ENCODE measurements at regions not wholly inside any gene's neighbourhood (a gene's known extent, or its start where the extent isn't known, plus 50 kb on each side); places are given as distances from the start of the nearest gene placed in this dataset.
"Not testable (repeated sequence)": the region's sequence is repeated elsewhere in the genome, so short reads cannot be mapped to it uniquely, and the experiment has no call there.

- no peak overlapping the region for H3K9ac ChIP-seq (ENCODE audit: low read length)
Measured at GRCh38 chr10:65042496-65042895, 1521.3 kb downstream of the REEP3 start.

GRCh38 chr10:65046831-65047230, 1525.6 kb downstream of the REEP3 start:
- Histone ChIP-seq H2AFZ (ENCODE audit: low read depth, low read length) (no peak overlapping the region), H3K9me3 (ENCODE audit: insufficient read depth, low read length) (no peaks in the 10 kb centered on the region), H3K27me3 (ENCODE audit: low read depth, low read length) (no peaks in the 10 kb centered on the region), H3K79me2 (ENCODE audit: low read length) (no peaks in the 10 kb centered on the region), H3K9ac (ENCODE audit: low read length) (no peak overlapping the region), H3K36me3 (replicated peaks; ENCODE audit: low read depth, low read length) (no peaks in the 10 kb centered on the region), H3K4me1 (ENCODE audit: low read length) (no peaks in the 10 kb centered on the region), H3K4me3 (ENCODE audit: low read length) (no peak overlapping the region), H3K27ac (ENCODE audit: low read length) (no peak overlapping the region), H3K4me2 (ENCODE audit: low read length) (no peak overlapping the region), H4K20me1 (ENCODE audit: insufficient read depth, low read length) (no peaks in the 10 kb centered on the region)
- TF ChIP-seq CTCF (IDR thresholded peaks at IDR 0.05; ENCODE audit: low read depth, low read length): no peak
- no peak for TF ChIP-seq EZH2phosphoT487 (IDR thresholded peaks at IDR 0.05; ENCODE audit: low read depth)

More at GRCh38 chr10:65042496-65042895, 1521.3 kb downstream of the REEP3 start:
- Histone ChIP-seq H3K4me1 (ENCODE audit: low read length) (no peaks in the 10 kb centered on the region), H4K20me1 (ENCODE audit: insufficient read depth, low read length) (no peaks in the 10 kb centered on the region), H3K4me2 (ENCODE audit: low read length) (no peak overlapping the region), H3K27ac (ENCODE audit: low read length) (no peak overlapping the region), H3K36me3 (replicated peaks; ENCODE audit: low read depth, low read length) (no peaks in the 10 kb centered on the region), H3K4me3 (ENCODE audit: low read length) (no peak overlapping the region), H3K27me3 (ENCODE audit: low read depth, low read length) (no peaks in the 10 kb centered on the region), H2AFZ (ENCODE audit: low read depth, low read length) (no peak overlapping the region), H3K9me3 (ENCODE audit: insufficient read depth, low read length) (no peaks in the 10 kb centered on the region), H3K79me2 (ENCODE audit: low read length) (no peaks in the 10 kb centered on the region)
- TF ChIP-seq CTCF (IDR thresholded peaks at IDR 0.05; ENCODE audit: low read depth, low read length): no peak
- no peak for TF ChIP-seq EZH2phosphoT487 (IDR thresholded peaks at IDR 0.05; ENCODE audit: low read depth)

- H3K79me2 ChIP-seq (ENCODE audit: low read length); H4K20me1 ChIP-seq (ENCODE audit: insufficient read depth, low read length); H3K27ac ChIP-seq (ENCODE audit: low read length); H3K4me1 ChIP-seq (ENCODE audit: low read length); H3K4me2 ChIP-seq (ENCODE audit: low read length); H2AFZ ChIP-seq (ENCODE audit: low read depth, low read length); H3K9ac ChIP-seq (ENCODE audit: low read length); H3K9me3 ChIP-seq (ENCODE audit: insufficient read depth, low read length); H3K4me3 ChIP-seq (ENCODE audit: low read length); H3K27me3 ChIP-seq (ENCODE audit: low read depth, low read length); H3K36me3 ChIP-seq (replicated peaks; ENCODE audit: low read depth, low read length): not testable (repeated sequence)
Measured at GRCh38 chr10:65052111-65052510, 1530.9 kb downstream of the REEP3 start.

GRCh38 chr10:65053397-65053796, 1532.2 kb downstream of the REEP3 start:
- not testable (repeated sequence) for H3K27ac ChIP-seq (ENCODE audit: low read length); H3K4me1 ChIP-seq (ENCODE audit: low read length); H2AFZ ChIP-seq (ENCODE audit: low read depth, low read length); H3K27me3 ChIP-seq (ENCODE audit: low read depth, low read length); H3K36me3 ChIP-seq (replicated peaks; ENCODE audit: low read depth, low read length); H4K20me1 ChIP-seq (ENCODE audit: insufficient read depth, low read length); H3K9me3 ChIP-seq (ENCODE audit: insufficient read depth, low read length); H3K79me2 ChIP-seq (ENCODE audit: low read length); H3K4me3 ChIP-seq (ENCODE audit: low read length); H3K9ac ChIP-seq (ENCODE audit: low read length); H3K4me2 ChIP-seq (ENCODE audit: low read length)

- not testable (repeated sequence) for H4K20me1 ChIP-seq (ENCODE audit: insufficient read depth, low read length); H3K4me2 ChIP-seq (ENCODE audit: low read length)
Measured at GRCh38 chr10:65053831-65054351, 1532.7 kb downstream of the REEP3 start.

GRCh38 chr10:65054701-65055100, 1533.5 kb downstream of the REEP3 start:
- not testable (repeated sequence) for H4K20me1 ChIP-seq (ENCODE audit: insufficient read depth, low read length); H3K27ac ChIP-seq (ENCODE audit: low read length); H3K79me2 ChIP-seq (ENCODE audit: low read length); H3K4me3 ChIP-seq (ENCODE audit: low read length); H3K36me3 ChIP-seq (replicated peaks; ENCODE audit: low read depth, low read length); H3K9me3 ChIP-seq (ENCODE audit: insufficient read depth, low read length); H3K9ac ChIP-seq (ENCODE audit: low read length); H3K4me2 ChIP-seq (ENCODE audit: low read length); H3K4me1 ChIP-seq (ENCODE audit: low read length); H2AFZ ChIP-seq (ENCODE audit: low read depth, low read length); H3K27me3 ChIP-seq (ENCODE audit: low read depth, low read length)

More at GRCh38 chr10:65053831-65054351, 1532.7 kb downstream of the REEP3 start:
- not testable (repeated sequence) for H3K9me3 ChIP-seq (ENCODE audit: insufficient read depth, low read length); H3K4me1 ChIP-seq (ENCODE audit: low read length); H3K36me3 ChIP-seq (replicated peaks; ENCODE audit: low read depth, low read length); H3K27ac ChIP-seq (ENCODE audit: low read length); H3K27me3 ChIP-seq (ENCODE audit: low read depth, low read length); H2AFZ ChIP-seq (ENCODE audit: low read depth, low read length); H3K9ac ChIP-seq (ENCODE audit: low read length); H3K79me2 ChIP-seq (ENCODE audit: low read length); H3K4me3 ChIP-seq (ENCODE audit: low read length)
